ENCODE measurements at regions not wholly inside any gene's neighbourhood (a gene's known extent, or its start where the extent isn't known, plus 50 kb on each side); places are given as distances from the start of the nearest gene placed in this dataset.
"Not testable (repeated sequence)": the region's sequence is repeated elsewhere in the genome, so short reads cannot be mapped to it uniquely, and the experiment has no call there.

GRCh38 chr2:226573158-226573557 lies 226.5 kb downstream of the IRS1 start:
- DNase-seq = no peak

GRCh38 chr2:226564667-226565066 lies 235.0 kb downstream of the IRS1 start:
- no peak for DNase-seq

GRCh38 chr2:226561962-226562361 lies 237.7 kb downstream of the IRS1 start:
- no peak for DNase-seq

GRCh38 chr2:226560325-226560724 lies 239.3 kb downstream of the IRS1 start:
- no peak for DNase-seq

- no peak for DNase-seq
Observed at GRCh38 chr2:226559536-226559935, 240.1 kb downstream of the IRS1 start.

- DNase-seq = no peak
Observed at GRCh38 chr2:226558418-226558817, 241.2 kb downstream of the IRS1 start.

DNA sequence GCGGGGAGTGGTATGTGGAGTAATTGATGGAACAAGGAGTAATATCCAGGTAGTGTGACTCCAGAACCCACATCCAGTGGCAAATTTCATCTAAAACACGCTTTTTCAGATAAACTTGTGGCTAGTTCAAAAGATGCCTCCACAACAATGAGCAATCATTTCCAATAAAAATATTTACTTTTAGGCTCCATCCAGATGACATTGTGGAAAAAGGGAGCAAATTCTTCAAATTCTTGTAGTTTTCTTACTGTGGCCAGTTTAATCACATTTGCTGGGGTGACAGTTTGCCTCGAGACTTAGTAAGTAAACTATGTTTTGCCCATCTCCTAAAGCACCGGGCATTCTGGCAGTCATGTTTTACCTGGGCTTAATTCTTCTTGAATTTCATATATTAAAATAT lies 243.6 kb downstream of the IRS1 start:
- DNase-seq = no peak

GRCh38 chr2:226554701-226555100 lies 244.9 kb downstream of the IRS1 start:
- no peak for DNase-seq

DNA sequence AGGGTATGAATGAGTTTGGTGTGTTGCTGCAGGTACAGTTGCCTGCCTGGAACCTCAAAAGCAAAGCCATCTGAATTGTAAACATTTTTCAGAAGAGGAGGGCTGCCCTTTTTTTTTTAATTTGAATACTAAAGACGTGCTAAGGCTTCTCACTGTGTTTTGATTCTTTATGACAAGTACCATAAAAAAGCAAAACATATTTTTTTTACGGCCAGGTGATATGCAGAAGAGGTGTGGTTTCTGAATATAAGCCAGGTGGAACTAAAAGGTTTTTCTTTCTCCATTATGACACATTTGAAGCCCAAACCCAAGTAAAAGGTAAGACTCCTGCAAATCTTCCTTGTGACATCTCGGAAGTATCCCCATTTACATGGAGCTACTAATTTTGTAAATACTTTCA lies 246.3 kb downstream of the IRS1 start:
- DNase-seq = no peak

DNA sequence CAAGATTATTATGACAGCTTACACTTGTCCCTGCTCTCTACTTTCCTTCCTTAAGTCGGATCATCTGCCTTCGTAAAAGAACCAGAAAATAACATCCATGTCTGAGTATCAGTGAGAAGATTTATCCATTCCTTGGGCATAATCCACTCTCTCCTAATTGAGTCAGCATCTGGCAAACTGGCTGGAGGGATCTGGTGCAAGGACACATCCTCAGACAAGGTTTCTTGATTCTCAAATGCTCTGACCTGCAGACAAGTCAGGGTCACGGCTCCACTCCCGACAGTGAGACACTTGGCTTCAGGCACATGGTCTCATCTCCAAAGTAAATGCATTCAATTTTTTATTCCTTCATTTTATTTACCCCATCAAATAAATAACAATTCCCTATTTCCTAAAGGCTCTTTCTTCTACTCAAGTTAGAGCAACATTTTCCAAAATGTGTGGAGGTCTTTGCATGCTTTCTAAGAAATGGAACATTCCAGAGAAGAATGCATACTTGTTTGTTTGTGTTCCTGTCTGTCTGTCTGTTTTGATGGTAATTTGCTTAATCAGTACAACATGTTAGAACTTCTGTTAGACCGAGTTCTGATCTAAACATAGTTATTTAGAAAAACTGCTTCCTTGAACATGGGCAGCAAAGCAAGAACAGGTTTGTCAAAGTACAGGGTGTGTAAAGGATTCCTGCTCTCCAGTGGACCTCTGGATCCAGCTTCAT lies 246.9 kb downstream of the IRS1 start:
- DNase-seq = no peak

DNA sequence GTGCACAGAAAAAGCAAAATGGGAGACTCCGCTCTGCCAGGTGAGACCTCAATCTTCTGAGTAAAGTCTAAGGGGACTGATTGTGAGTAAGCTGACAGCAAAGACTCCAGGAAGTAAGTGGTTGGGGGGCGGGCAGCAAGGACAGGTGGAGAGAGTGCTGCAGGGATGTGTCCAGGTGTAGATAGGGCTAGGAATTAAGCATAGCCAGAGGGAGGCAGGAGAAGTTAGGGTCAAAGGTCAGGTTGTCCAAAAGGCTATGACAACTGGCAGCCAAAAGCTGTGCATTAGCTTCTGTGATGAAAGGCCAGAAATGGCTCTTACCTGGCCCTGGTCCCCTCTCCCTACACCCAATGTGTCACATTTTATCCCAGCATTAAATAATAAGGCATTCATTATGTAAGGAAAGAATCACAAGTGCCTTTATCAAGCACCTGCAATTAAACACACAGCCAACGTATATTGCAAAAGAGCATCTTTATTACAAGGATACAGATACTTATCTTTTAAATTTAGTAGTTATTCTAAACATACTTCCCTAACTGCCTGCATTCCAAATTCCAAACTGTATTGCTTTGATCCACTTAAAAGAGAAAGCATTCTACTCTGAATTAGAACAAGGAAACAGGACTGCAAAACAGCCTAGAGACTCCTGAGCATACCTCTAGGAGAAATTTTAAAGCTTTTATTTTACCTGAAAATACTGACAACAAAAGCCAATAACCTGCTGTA lies 247.9 kb downstream of the IRS1 start:
- DNase-seq = no peak

- DNase-seq = no peak
Observed at GRCh38 chr2:226550801-226551200, 248.8 kb downstream of the IRS1 start.

DNA sequence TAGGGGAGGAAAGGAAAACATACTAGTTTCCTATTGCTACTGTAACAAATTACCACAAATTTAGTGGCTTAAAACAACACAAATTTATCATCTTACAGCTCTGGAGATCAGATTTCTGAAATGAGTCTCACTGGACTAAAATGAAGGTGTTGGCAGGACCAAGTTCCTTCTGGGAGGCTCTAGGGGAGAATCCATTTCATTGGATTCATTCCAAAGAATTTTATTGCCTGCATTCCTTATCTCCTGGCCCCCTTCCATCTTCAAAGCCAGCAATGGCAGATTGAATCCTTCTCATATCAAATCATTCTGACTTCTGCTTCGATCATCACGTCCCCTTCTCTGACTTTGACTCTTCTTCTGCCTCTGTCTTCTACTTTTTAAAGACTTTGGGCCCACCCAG lies 250.9 kb downstream of the IRS1 start:
- DNase-seq = no peak

- no peak for DNase-seq
Observed at GRCh38 chr2:226544596-226545210, 254.9 kb downstream of the IRS1 start.

DNA sequence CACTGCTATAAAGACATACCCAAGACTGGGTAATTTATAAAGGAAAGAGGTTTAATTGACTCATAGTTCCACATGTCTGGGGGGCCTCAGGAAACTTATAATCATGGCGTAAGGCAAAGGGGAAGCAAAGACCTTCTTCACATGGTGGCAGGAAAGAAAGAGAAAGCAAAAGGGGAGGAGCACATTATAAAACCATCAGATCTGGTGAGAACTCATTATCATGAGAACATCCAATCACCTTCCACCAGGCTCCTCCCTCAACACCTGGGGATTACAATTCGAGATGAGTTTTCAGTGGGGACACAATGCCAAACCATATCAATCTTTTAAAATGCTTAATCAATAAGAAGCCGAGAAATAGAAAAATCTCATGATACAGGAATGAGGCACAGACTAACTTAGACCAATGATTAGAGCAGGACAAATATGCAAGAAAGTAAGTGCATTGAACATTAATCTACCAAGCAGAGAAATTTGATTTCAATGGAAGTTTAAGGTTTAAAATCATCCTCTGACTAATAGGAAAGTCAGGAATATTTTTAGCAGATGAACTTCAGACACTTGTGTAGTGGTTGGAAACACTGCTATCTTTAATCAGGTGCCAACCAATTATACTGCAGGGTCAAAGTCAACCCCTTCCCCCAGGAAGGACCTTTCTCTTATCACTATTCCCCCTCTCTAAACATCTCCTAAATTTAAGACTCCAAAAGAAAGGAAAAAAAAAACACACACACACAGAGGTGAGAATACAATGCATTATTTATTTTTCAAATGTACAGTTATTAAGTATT lies 259.2 kb downstream of the IRS1 start:
- no peak for DNase-seq

GRCh38 chr2:226536410-226536809 lies 263.2 kb downstream of the IRS1 start:
- DNase-seq = no peak

GRCh38 chr2:226532976-226533375 lies 266.6 kb downstream of the IRS1 start:
- not testable (repeated sequence) for DNase-seq

DNA sequence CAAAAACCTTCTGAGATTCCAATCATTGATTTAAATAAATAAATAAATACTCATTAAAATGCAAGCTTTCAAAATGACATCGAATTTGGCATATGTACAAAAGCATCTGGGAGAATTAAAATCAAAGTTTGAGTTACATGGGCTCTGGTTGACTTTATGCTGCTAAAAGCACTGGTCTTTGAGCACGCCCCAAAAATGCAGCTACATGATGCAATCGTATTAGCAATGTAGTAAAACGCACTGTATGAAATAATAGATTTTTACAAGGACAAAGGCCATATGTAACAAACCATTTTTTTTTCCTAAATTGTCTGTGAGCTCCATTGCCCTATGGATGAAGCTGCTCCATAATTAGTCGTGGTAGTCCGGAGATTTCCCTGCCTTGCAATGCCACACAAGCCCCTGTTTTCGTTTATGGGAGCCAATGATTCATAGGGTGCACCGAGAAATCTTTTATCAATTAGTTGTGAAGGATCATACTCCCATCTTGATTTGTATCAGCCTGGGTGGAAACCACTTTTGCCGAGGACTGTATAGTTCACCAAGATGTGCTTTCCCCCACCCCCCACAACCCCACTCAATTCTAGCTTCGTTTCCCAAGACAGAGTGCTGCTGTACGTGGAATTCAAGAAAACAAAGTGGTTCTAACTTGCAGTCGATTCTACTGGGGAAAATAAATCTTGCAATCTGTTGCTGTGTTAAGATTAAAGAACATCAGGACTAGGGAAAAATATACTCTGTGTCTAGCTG lies 268.4 kb downstream of the IRS1 start:
- DNase-seq = no peak

GRCh38 chr2:226529556-226529955 lies 270.1 kb downstream of the IRS1 start:
- DNase-seq = no peak

DNA sequence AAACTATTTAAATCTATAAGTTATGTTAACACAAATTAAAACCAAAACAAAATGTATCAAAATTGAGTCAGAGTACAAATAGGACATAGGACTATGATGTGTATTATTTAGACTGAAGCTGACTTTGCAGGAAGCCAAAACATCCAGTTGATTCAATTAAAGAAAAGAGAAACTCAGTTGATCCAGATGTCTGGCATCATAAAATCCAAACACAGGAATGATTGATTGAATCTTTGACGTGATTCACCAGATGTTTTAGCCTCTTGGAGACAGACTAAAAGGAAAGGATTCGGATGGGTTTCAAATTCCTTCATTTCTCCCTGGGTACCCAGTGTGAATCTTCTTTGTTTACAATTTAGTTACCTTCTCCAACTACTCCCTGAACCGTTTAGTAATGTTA lies 272.9 kb downstream of the IRS1 start:
- no peak for DNase-seq

DNA sequence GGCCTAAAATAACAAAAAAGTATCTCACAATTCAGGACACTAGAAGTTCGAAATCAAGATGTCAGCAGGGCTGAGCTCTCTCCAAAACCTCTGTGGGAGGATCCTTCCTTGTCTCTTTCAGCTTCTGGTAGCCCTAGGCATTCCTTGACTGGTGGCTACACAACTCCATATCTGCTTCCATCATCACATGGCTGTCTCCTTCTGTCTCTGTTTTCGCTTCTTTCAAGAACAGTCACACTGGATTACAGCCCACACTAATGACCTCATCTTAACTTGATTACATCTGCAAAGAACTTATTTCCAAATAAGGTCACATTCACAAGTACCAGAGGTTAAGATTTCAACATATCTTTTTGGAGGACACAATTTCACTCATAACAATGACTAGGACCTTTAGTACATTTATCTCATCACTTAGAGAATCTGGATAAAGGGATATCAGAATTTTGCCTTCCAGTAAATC lies 275.2 kb downstream of the IRS1 start:
- DNase-seq = no peak

GRCh38 chr2:226520723-226521122 lies 278.9 kb downstream of the IRS1 start:
- DNase-seq = no peak
